PC-9 (cell line): ENCODE measurements at regions not wholly inside any gene's neighbourhood (a gene's known extent, or its start where the extent isn't known, plus 50 kb on each side); places are given as distances from the start of the nearest gene placed in this dataset.

Experiments used
- EZH2 ChIP-seq: fragments of 200-600 bp; sonication (generic); IDR thresholded peaks from 2 replicates; pipeline ENCODE4 v1.8.0; 2017; ENCODE audit warnings: antibody characterized with exemption, low read depth
- TF ChIP-seq, protein P1 (sequence below): fragments of 200-600 bp; sonication (generic); conservative IDR thresholded peaks from 2 replicates; pipeline ENCODE4 v1.6.1; 2017; ENCODE audit warnings: mixed run types, antibody characterized with exemption, mild to moderate bottlenecking, moderate library complexity

DNA sequence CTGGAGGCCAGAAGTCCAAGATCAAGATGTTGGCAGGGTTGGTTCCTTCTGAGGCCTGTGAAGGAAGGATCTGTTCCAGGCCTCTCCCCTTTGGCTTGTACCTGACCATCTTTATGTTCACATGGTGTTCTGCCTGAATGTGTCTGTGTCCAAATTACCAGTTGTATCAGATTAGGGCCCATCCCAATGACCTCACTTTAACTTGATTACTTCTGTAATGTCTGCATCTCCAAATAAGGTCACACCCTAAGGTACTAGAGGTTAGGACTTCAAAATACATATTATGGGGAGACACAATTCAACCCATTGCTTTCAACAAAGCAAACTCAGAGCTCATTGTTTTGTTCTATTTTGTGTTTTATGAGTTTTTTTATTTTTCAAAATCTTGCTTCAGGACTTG, 75.7 kb downstream of the TNFAIP3 start:
- TF ChIP-seq, protein P1, sequence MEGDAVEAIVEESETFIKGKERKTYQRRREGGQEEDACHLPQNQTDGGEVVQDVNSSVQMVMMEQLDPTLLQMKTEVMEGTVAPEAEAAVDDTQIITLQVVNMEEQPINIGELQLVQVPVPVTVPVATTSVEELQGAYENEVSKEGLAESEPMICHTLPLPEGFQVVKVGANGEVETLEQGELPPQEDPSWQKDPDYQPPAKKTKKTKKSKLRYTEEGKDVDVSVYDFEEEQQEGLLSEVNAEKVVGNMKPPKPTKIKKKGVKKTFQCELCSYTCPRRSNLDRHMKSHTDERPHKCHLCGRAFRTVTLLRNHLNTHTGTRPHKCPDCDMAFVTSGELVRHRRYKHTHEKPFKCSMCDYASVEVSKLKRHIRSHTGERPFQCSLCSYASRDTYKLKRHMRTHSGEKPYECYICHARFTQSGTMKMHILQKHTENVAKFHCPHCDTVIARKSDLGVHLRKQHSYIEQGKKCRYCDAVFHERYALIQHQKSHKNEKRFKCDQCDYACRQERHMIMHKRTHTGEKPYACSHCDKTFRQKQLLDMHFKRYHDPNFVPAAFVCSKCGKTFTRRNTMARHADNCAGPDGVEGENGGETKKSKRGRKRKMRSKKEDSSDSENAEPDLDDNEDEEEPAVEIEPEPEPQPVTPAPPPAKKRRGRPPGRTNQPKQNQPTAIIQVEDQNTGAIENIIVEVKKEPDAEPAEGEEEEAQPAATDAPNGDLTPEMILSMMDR, result no peak
- no peak for TF ChIP-seq EZH2
